ENCODE measurements at regions not wholly inside any gene's neighbourhood (a gene's known extent, or its start where the extent isn't known, plus 50 kb on each side); places are given as distances from the start of the nearest gene placed in this dataset.

DNA sequence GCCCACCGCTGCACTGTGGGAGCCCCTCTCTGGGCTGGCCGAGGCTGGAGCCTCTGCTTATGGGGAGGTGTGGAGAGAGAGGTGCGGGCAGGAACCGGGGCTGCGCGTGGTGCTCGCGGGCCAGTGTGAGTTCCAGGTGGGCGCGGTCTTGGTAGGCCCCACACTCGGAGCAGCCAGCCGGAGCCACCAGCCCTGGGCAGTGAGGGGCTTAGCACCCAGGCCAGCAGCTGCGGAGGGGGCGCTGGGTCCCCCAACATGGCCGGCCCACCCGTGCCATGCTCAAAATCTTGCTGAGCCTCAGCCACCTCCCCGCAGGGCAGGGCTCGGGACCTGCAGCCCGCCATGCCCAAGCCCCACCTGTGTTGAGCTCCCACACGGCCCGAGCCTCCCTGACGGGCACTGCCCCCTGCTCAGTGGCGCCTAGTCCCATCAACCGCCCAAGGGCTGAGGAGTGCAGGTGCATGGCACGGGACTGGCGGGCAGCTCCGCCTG is 856.8 kb upstream of the CELF2 start:
- TF ChIP-seq, protein P1, sequence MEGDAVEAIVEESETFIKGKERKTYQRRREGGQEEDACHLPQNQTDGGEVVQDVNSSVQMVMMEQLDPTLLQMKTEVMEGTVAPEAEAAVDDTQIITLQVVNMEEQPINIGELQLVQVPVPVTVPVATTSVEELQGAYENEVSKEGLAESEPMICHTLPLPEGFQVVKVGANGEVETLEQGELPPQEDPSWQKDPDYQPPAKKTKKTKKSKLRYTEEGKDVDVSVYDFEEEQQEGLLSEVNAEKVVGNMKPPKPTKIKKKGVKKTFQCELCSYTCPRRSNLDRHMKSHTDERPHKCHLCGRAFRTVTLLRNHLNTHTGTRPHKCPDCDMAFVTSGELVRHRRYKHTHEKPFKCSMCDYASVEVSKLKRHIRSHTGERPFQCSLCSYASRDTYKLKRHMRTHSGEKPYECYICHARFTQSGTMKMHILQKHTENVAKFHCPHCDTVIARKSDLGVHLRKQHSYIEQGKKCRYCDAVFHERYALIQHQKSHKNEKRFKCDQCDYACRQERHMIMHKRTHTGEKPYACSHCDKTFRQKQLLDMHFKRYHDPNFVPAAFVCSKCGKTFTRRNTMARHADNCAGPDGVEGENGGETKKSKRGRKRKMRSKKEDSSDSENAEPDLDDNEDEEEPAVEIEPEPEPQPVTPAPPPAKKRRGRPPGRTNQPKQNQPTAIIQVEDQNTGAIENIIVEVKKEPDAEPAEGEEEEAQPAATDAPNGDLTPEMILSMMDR (conservative IDR thresholded peaks at IDR 0.05 in 1 of 2, IDR thresholded peaks at IDR 0.05 in 1 of 2; ENCODE audit: extremely low read depth in 1 of 2, insufficient read depth in 1 of 2, low read depth in 1 of 2, low read length in 2 of 2) = no peak
- TF ChIP-seq EZH2 (IDR thresholded peaks at IDR 0.05; ENCODE audit: borderline replicate concordance, low read length) = no peak

Measured in mammary epithelial cell (primary cell).